ENCODE measurements at regions not wholly inside any gene's neighbourhood (a gene's known extent, or its start where the extent isn't known, plus 50 kb on each side); places are given as distances from the start of the nearest gene placed in this dataset.

GRCh38 chr4:89604951-89605350 lies 232.0 kb downstream of the SNCA start:
- intact Hi-C loops (cut with micrococcal nuclease): no loop called here

DNA sequence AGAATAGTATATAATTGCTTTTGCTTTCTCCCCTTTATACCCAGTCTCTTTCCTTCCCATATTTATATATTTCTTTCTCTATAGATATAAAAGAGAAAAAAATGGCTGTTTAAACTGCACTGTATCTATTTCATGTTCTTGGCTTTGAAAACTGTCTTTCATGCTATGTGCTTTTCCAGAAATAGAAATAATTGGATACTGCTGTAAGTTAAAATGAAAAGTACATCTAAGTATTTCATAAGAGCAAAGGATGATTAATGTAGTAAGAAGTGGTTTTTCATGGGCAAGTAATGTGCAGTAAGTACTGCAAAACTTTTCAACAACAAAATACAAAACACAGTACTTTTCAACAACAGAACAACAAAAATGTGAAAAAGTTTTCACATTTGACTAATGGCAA lies 237.9 kb downstream of the SNCA start:
- intact Hi-C loops (cut with micrococcal nuclease): no loop called here

- intact Hi-C loops (cut with micrococcal nuclease): loop anchor here (1.0 kb wide), 1 partner anchor 304 kb away; no protein-coding TSS in a partner anchor
Observed at GRCh38 chr4:89598602-89599001, 238.4 kb downstream of the SNCA start.

DNA sequence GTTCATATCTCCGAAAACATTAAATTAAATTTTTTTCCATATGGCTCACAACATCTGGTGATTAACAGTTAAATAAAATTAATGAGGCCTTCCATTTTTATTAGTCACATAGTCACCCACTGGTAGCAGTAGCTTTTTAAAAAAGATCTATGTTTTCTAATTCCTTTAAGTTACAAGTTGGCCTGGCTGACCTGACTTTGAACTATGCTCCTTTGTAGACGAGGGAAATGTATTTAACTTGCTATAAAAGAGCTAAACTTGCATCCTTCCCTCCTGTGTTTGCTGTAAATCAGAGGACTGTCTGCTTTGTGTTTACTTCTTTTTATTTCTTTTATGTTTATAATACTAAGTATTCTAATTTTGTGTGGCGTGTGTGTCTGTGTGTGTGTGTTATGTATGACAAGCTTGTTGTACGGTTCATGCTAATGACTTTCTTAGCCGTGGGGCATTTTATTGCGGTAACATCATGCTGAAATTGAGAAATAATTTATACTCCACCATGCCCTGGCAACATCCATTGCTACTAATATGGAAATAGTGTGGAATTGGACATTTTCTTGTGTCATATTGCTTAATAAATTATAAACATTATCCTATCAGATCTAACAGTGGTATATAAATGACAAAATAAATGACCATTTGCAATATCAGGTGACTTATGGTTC lies 241.7 kb downstream of the SNCA start:
- intact Hi-C loops (cut with micrococcal nuclease): no loop called here

DNA sequence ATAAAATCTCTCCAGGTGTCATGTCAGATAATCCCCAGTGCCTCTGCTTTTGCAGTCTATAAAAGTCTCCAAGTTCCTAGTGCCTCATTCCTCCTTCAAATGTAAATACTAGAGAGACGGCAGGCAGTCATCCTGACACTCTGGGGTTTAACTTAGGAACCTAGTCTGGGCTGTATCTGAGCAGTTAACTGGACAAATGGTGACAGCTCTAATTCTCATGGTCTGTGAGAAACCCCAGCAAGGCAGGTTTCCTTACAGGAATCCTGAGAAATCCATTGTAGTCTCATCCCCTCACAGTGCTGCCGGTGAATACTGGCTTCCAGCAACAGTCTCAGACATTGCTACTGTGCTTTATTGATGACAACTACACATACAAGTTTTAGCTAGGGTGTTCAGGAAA lies 246.8 kb downstream of the SNCA start:
- intact Hi-C loops (cut with micrococcal nuclease): no loop called here

DNA sequence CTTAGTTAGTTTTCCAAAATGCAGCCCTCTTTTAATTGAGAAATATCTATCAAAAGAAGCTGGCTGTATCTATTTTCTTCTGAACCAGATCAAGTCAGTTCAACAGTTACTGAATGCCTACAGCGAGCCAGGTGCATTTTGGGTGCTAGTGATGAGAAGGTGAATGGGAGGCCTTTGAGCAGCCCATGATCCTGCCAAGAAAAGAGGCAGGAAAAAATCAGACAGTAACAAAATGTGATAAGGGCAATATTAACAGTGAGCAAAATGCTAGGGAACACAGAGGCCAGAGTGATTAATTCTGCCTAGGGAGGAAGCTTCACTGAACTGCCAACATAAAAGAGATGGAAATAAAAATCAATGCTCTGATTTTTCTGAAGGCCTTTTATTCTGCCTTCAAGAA lies 248.5 kb downstream of the SNCA start:
- intact Hi-C loops (cut with micrococcal nuclease): loop anchor here (5.0 kb wide), 1 partner anchor 284 kb away; no protein-coding TSS in a partner anchor

DNA sequence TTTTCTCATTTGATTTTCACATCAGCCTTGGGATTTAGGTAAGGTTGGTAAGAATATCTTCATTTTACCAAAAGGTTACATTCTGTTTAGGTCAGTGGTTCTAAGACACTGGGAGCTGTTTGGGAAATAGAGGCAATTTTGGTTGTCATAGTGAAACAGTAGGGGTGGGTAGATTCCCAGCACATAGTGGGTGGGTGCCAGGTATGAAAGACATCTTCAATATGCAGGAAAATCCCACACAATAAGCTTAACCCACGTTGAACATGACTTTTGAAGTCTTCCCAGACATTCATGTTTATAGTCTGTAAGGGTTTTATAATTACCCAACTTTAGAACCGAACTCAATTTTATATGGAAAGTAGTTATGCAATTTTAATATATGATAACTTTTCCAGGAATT lies 249.6 kb downstream of the SNCA start:
- intact Hi-C loops (cut with micrococcal nuclease): loop anchor here (2.0 to 5.0 kb wide), 2 partner anchors 285 to 313 kb away; no protein-coding TSS in a partner anchor

DNA sequence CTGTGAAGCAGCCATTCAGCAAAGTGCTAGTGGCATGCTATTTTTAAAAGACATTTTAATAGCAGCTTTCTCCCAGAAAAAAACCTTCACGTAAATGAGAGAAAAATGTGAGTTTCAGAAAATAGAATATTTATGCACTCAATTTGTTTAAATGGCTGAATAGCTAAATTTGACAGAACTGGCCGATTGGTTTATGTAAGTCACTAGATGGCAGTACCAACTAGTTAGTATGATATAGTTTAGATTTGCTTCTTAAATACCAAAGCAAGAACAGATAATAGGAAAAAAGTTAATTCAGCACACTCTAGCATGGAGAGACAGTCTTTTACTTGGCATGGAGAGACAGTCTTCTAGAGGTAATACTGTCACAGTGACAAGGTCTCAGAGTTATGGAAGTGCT lies 250.1 kb downstream of the SNCA start:
- intact Hi-C loops (cut with micrococcal nuclease): loop anchor here (2.0 to 5.0 kb wide), 2 partner anchors 285 to 314 kb away; no protein-coding TSS in a partner anchor

DNA sequence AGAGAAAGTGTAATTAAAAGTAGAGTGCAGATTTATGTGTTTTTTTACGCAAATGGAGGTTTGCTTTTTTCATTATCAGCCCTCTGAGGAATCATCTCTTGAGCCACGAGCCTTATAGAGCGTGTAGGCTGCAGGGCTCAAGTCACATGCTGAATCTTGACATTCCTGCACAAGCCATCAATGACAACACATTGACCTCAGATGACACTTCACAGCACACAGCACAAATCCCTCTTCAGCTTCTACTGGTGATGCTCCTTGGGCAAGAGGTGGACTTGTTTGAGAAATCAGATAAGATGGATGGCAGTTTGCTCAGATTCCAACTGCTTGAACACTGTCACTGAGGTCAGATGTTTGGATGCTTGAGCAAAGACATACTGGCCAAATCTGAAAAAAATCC lies 250.6 kb downstream of the SNCA start:
- intact Hi-C loops (cut with micrococcal nuclease): loop anchor here (2.0 to 5.0 kb wide), 2 partner anchors 286 to 314 kb away; no protein-coding TSS in a partner anchor

GRCh38 chr4:89582756-89583505 lies 254.0 kb downstream of the SNCA start:
- intact Hi-C loops (cut with micrococcal nuclease): no loop called here

DNA sequence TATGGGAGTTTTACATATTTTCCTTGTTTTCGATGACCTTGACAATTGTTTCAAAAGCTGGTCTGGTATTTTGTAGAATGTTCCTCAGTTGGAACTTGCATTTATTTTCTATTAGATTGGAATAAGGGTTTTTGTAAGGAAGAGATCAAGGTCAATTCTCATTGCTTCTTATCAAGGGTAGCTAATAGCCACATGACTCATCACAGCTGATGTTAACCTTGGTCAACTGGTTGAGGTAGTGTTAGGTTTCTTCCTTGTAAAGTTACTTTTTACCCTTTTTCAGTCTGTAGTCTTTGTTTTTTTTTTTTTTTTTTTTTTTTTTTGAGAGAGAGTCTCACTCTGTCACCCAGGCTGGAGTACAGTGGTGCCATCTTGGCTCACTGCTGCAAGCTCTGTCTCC lies 257.2 kb downstream of the SNCA start:
- intact Hi-C loops (cut with micrococcal nuclease): no loop called here

GRCh38 chr4:89576246-89576645 lies 260.7 kb downstream of the SNCA start:
- intact Hi-C loops (cut with micrococcal nuclease): no loop called here

- intact Hi-C loops (cut with micrococcal nuclease): no loop called here
Observed at GRCh38 chr4:89575840-89576239, 261.1 kb downstream of the SNCA start.

DNA sequence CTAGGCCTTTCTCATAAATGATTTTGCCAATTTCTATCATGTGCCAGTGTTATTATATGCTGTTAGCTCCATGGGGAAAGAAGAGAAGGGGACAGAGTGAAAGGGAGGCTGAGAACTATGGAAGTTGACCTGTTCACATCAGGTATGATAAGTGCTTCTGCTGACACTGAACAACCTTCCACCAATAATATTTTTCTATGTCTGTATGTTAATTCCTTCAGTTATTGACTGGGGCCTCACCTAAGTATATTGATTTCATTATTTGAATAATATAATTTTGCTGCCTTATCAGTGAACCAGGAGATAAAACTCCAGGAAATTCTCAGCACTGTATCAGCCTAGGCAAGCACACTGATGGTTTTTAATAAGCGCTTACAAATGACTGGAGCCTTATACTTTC lies 262.8 kb downstream of the SNCA start:
- intact Hi-C loops (cut with micrococcal nuclease): no loop called here

DNA sequence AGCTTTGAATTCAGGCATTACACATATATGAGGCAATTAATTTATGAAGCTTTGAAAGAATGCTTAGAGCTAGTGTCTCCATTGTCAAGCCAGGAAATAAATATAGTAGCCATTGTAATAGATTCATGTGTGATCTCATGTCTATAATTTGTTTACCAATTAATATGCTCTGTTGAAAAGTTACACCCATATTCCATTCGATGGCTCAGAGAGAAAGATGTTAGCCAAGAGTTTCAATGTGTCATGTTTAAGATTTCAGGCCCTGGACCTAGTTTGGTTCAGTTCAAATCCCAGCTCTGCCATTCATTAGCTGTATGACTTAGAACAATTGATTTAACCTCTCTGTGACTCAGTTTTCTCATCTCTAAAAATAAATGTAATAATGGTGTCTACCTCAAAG lies 263.3 kb downstream of the SNCA start:
- intact Hi-C loops (cut with micrococcal nuclease): no loop called here

DNA sequence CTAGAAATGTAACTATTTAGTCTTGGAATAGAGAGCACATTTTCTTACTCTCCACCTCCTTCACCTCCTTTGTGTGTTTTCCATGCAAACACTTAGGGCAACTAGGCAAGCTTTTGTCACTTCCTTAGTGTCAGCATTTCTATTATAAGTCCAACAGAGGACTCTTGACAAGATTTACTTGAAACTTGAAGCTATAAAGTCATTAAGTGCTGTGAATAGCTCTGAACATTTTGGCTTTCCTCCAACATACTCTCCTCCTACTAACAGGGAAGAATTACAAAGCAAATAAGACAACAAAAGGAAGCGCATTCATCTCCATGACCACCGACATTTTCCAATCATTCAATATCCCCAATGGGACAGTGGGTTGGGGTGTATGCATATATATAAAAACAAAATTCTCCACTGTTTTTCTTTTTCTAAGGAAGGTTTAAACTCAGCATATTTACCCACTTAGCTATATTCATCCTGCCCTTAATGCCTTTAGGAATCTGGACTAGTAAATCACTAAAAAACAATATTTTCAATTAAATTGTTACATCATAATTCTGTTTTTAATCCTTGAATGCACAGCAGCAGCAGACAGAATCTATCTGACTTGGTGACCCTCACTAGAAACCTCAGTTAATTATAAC lies 264.6 kb downstream of the SNCA start:
- intact Hi-C loops (cut with micrococcal nuclease): no loop called here

- intact Hi-C loops (cut with micrococcal nuclease): no loop called here
Observed at GRCh38 chr4:89570931-89571330, 263.3 kb upstream of the GPRIN3 start.

GRCh38 chr4:89567936-89568335 lies 260.3 kb upstream of the GPRIN3 start:
- intact Hi-C loops (cut with micrococcal nuclease): no loop called here

DNA sequence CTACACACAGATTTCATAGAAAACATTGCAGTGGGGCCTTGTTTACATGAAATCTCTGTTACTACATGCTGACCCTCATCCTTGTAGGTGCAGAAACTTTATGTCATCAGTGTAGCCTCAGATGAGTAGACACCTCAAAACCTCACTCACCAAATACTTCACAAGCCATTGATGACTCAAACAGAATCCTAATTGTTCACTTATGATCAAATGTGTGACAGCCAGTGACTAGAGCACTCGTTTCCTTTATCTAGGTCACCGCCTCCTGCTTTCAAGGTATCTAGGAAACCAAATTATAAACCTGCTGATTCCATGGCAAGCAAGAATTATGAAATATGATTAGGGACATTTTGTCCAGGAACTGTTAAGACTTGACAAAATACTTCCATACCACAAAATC lies 255.8 kb upstream of the GPRIN3 start:
- intact Hi-C loops (cut with micrococcal nuclease): no loop called here

- intact Hi-C loops (cut with micrococcal nuclease): no loop called here
Observed at GRCh38 chr4:89562746-89563145, 255.1 kb upstream of the GPRIN3 start.

DNA sequence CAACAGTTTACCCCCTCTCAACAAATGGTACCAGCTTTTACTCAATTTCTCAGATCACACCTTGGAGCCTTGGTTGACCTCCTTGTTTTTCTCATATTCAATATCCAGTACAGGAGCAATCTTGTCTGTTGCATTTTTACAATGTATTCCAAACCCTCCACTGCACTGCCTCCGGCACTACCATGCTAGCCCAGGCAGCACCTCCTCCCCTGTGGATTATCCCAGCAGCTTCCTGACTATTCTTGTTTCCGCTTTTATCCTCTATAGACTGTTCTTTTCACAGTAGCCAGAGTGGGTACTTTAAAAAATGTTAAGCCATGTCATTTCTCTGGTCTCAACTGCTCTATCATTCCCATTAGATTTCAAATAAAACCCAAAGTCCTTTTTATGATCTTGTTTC lies 253.4 kb upstream of the GPRIN3 start:
- intact Hi-C loops (cut with micrococcal nuclease): no loop called here

DNA sequence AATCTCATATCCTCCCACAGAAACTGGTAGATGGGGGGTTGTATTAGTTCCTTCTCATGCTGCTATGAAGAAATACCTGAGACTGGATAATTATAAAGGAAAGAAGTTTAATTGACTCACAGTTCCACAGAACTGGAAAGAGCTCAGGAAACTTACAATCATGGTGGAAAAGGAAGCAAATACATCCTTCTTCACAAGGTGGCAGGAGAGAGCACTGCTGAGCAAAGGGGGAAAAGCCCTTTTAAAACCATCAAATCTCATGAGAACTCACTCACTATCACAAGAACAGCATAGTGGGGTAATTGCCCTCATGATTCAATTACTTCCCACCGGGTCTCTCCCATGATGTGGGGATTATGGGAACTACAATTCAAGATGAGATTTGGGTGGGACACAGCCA lies 250.5 kb upstream of the GPRIN3 start:
- intact Hi-C loops (cut with micrococcal nuclease): no loop called here

All from T-helper 2 cell treated with Interferon-gamma antibody and Interleukin-4, amounts not matched to agents 100 ng/mL and 5 ng/mL, for 36 hours (primary cell).